Cardiac septum (tissue), 1 donor: ENCODE measurements at regions not wholly inside any gene's neighbourhood (a gene's known extent, or its start where the extent isn't known, plus 50 kb on each side); places are given as distances from the start of the nearest gene placed in this dataset.

Experiments
- DNase-seq: peaks from one replicate; pipeline ENCODE4 v3.0.0-alpha.2; 2020; ENCODE audit warnings: low spot score
- intact Hi-C: fragments of 100-400 bp; cut with DNase I; formaldehyde crosslinking; loops from one replicate; pipeline ENCODE4 v1.14.0; 2022
- donor health status: DM: no; HTN: no; CAD: no.

DNA sequence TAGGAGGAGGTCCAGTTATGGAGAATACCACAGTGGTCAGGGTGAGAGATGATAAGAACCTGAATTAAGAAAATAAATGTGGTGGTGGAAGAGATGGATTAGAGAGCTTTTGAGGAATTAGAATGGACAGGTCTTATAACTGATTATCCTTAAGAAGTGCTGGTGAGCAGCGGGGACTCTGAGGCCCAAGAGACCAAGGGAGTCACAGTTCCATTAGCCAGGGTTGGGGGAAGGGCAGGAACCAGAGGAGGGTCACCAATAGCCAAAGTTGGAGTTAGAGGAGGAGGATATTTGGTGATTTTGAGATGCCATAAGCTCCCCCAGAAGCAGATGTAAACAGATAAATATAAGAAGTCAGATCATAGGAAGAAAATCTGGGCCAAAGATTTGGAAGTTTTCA is 87.1 kb upstream of the PAK5 start:
- intact Hi-C loops, result no loop called here
- DNase-seq, result no peak

DNA sequence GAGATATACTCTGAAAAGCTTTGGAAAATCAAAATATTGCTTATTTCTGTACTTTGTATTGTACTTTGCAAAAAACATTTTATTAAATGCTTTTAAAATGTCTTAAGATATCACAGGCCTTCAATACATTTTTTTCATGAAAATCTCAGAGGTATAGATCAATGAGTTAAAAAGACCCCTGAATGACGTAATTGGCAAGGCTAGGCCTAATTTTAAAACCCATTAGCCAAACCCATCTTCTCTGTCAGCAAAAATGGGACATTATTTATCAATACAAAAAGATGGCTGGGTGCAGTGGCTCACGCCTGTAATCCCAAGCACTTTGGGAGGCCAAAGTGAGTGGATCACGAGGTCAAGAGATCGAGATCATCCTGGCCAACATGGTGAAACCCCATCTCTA is 84.8 kb upstream of the PAK5 start:
- no peak for DNase-seq
- intact Hi-C loops, result no loop called here

DNA sequence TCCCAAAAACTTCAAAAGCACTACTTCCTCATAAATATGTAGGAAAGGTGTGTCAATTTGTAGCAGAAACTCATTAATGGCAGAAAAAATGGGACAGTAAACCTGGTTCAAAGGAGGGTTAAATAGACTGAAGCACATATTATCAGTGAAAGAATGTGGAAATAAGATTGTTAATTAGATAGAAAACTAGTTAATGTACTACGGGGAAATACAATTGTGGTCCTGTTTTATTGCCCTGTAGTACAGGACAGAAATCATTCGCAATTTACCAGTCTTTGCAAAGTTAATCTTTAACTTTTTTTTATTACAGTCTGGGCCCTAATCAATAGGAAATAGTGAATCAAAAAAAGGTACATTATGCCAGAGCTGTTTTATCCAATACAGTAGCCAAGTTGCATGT is 82.0 kb upstream of the PAK5 start:
- no peak for DNase-seq
- intact Hi-C loops, result no loop called here

DNA sequence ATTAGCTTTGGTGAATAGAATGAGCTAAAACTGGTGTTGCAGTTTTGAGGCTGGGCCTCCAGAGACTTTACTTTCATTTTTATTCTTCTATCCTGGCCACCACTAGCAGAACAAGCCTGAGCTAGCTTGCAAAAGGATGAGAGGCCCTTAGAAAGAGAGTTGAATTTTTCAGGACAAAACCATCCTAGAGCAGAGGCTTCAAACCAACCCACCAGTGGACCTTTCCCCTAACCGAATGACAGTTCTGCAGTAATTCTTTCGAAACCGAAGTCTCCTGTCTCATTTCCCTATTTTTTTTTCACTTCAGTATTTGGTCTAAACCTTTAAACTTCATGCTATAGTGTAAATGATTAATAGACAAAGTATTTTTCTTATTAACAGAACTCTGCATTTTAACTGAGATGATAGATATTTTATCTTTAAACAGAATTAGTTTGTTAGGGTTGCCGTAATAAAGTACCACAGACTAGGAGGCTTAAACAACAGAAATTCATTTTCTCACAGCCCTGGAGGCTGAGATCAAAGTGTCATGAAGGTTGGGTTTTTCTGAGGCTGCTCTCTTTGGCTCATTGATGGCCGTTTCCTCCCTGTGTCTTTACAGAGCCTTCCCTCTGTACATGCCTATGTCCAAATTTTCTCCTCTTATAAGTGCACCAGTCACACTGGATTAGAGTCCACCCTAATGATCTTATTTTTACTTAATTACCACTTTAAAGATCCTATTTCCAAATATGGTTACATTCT is 80.6 kb upstream of the PAK5 start:
- DNase-seq, result no peak
- intact Hi-C loops, result no loop called here

DNA sequence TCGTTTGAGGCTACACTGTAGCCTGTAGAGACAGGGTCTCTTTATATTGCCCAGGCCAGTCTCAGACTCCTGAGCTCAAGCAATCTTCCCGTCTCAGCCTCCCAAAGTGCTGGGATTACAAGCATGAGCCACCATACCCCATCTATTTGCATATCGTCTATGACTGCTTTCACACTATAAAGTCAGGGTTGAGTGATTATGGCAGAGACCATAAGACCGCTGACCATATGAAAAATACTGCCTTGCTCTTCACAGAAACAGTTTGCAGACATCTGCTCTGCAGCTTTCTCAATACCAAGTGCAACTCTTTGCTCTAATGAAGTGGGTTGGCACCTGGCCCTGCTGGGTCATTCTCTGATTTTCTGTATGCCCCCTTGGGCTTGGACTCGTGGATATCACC is 79.5 kb upstream of the PAK5 start:
- intact Hi-C loops, result no loop called here

DNA sequence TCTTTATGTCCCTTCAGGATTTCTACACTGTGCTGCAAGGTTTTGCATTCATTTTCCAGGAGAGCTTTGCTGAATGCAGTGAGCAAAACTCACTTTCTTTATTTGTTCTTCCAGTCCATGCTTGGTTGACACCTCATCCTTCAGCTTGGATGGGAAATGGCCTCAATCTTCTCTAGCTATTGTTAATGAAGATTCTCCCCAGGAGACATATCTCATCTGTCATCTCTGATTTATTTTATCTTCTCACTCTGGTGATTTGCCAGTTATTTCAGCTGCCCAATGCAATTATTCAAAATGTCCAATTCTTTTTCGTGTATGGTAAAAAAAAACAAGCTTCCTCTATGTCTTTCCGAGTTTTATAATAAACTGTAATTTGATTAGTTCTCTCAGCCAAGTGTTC is 77.9 kb upstream of the PAK5 start:
- intact Hi-C loops, result no loop called here
- DNase-seq, result no peak

More for the DNA sequence above, 79.5 kb upstream of the PAK5 start:
- no peak for DNase-seq

DNA sequence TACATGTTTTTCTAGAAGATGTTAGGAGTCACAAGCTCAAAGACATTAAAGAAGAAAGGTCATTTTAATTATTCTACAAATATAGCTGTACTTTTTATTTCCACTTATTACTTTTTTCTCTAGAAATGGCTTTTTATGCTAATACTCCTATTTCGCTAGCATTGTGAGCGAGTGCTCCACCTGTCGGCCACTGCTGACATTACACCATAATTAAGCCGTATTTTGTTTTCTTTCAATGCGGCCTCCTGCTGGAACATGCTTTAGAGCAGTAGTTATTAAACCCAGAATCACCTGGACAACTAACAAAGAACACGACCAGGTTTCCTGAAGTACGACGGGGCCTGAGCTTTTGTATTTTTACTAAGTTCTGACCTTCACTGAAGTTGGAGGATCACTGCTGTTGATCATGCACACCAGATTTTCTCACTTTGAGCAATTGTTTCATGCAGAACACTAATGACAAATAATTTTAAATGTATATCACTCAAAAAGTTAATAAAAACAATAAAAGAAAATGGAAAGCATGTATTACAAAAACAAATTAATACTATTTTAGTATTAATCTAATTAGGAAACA is 74.1 kb upstream of the PAK5 start:
- no peak for DNase-seq
- intact Hi-C loops, result loop anchor here (5.0 kb wide), 1 partner anchor 296 kb away; no protein-coding TSS in a partner anchor

DNA sequence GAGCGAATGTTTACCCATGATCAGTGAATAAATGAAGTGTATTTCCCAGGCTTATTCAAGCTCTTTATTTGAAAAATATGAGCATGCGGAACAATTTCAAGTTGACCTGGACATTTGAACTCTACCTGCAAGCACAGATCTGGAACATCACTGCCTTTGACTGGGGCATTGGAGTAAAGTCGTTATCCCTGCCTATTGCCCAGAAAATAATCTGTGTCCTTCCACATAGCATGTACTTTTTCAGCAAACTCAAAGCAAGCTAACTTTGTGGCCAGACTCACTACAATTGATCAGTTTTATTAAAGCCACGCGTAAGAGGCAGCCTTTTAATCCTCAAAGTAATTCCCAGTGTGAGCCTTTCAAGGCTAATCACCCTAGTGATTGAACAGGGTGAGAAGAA is 73.4 kb upstream of the PAK5 start:
- no peak for DNase-seq
- intact Hi-C loops, result loop anchor here (5.0 kb wide), 1 partner anchor 295 kb away; no protein-coding TSS in a partner anchor

DNA sequence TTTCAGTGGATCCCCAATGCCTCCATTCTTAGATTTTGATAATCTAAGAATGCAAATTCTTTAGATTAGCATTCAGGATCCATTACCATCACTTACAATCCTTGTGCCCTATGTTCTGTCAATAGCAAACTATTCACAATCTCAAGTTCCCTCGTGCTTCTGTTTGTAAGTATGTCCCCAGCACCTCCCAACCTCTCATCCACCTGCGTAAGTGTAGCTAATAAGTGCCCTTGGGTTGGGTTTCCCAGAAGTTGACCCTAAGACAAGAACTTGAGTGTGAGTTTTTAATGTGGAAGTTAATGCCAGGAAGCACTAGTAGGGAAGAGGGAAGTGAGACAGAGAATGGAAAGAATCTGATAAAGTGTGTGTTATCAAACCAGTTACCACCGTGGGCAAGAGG is 72.6 kb upstream of the PAK5 start:
- intact Hi-C loops, result loop anchor here (5.0 kb wide), 1 partner anchor 294 kb away; no protein-coding TSS in a partner anchor
- DNase-seq, result no peak

DNA sequence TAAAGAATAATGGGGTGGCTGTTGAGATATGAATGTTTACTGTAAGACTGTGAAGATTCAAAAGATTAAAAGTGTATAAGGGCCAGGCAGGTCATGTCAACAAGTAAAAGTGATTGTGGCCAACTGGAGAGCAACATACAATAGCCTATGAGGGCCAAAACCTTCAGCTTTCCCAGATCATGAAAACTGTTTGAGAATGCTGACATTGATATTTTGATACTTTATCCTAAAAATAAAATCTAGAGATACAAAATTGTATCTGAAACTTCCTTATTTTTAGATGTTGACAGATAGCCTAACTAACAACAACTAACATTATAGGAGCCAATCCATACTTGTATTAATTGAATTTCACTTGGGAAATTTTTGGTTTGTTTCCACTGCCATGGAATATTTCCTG is 70.3 kb upstream of the PAK5 start:
- intact Hi-C loops, result no loop called here
- no peak for DNase-seq

DNA sequence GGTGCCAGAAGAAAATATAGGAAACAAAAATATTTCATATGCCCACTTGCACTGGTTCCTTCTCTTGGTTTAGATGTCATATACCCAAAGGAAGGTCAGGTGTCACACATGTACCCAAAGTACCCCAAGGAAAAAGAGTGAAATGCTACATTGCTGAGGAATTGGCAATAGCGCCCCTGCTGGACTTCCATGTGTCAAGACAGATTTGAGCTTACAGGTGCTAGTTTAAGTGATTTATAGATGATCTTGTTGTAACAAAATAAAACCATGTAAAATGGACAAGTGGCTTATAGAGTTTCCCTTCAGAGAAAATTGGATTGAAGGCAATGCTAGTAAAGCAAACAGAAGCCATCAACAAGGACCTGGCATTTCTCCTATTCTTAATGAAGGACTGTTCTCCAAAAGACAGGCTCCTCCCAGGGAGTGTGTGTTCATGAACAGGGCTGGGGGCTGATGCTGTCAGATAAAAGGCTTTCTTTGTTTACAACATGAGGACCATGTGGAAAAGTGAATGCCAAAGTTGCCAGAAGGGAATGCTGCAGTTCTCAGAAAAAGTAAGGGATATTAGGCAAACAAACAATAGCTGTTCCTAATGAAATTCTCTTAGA is 64.3 kb upstream of the PAK5 start:
- no peak for DNase-seq
- intact Hi-C loops, result no loop called here

DNA sequence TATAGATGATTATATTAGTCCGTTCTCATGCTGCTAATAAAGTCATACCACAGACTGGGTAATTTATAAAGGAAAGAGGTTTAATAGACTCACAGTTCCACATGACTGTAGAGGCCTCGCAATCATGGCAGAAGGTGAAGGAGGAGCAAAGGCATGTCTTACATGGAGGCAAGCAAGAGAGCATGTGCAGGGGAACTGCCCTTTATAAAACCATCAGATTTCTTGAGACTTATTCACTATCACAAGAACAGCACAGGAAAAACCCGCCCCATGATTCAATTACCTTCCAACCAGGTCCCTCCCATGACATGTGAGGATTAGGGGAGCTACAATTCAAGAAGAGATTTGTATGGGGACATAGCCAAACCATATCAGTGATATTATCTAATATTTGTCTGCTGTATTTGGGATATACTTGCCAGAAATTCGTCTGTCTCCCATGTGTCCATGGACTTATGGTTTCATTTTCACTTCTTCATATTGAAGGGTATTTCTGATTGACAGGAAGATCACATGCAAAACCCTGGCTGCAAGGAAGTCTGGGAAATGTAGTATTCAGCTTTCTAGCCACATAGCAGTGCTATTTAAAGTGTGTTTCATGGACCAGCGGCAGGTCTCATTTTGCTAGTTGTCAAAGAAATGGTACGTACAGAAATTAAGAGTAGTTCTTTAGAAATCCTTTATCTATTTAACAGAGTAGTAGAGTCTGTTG is 50.5 kb upstream of the PAK5 start:
- no peak for DNase-seq
- intact Hi-C loops, result no loop called here
